GM10248 (cell line): ENCODE measurements at regions not wholly inside any gene's neighbourhood (a gene's known extent, or its start where the extent isn't known, plus 50 kb on each side); places are given as distances from the start of the nearest gene placed in this dataset.
"Not testable (repeated sequence)": the region's sequence is repeated elsewhere in the genome, so short reads cannot be mapped to it uniquely, and the experiment has no call there.

ENCODE experiments used
- CTCF ChIA-PET: fragments of 300-600 bp; sonication (Branson Sonifier 250); formaldehyde crosslinking; extraction: SDS; loops from one replicate; lab custom pipeline; 2021; ENCODE audit warnings: antibody characterized with exemption; lab: Yijun Ruan, JAX
- POLR2A ChIA-PET: fragments of 350-650 bp; sonication (Branson Sonifier 250); formaldehyde crosslinking; extraction: SDS; loops from one replicate; lab custom pipeline; 2020; ENCODE audit warnings: antibody characterized with exemption; lab: Yijun Ruan, JAX
- DNase-seq: peaks from one replicate; pipeline ENCODE4 v3.0.0; 2012; ENCODE audit errors: extremely low spot score
- TF ChIP-seq, protein P1 (sequence below): IDR thresholded peaks from 2 replicates; pipeline ENCODE4 v1.5.1; 2012; ENCODE audit warnings: mild to moderate bottlenecking, low read depth; ENCODE audit errors: extremely low read depth, missing control alignments, control extremely low read depth

DNA sequence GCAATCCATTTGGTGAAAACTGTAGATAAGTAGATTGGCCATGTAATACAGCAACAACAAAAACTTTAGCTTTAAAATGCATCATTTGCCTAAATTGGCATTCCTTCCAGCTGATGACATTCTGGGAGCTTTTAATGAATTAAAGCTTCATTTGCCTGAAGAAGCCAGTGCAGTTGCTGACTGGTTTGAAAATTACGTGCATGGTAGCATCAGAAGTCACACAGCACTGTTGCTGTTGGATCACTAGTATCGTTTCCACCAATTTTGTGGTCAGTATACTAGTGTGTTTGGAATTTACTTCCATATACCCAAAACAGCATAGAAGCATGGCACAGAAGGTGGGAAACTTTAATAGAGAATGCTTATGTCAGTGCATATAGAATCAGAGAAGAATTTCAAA lies 194.9 kb downstream of the ETV1 start:
- no peak for DNase-seq
- POLR2A ChIA-PET, result no interaction called here
- TF ChIP-seq, protein P1, sequence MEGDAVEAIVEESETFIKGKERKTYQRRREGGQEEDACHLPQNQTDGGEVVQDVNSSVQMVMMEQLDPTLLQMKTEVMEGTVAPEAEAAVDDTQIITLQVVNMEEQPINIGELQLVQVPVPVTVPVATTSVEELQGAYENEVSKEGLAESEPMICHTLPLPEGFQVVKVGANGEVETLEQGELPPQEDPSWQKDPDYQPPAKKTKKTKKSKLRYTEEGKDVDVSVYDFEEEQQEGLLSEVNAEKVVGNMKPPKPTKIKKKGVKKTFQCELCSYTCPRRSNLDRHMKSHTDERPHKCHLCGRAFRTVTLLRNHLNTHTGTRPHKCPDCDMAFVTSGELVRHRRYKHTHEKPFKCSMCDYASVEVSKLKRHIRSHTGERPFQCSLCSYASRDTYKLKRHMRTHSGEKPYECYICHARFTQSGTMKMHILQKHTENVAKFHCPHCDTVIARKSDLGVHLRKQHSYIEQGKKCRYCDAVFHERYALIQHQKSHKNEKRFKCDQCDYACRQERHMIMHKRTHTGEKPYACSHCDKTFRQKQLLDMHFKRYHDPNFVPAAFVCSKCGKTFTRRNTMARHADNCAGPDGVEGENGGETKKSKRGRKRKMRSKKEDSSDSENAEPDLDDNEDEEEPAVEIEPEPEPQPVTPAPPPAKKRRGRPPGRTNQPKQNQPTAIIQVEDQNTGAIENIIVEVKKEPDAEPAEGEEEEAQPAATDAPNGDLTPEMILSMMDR, result no peak
- CTCF ChIA-PET, result interaction anchor here (1.0 kb wide), 1 partner anchor 14 kb away, joined by 3 read pairs; no protein-coding TSS in a partner anchor

DNA sequence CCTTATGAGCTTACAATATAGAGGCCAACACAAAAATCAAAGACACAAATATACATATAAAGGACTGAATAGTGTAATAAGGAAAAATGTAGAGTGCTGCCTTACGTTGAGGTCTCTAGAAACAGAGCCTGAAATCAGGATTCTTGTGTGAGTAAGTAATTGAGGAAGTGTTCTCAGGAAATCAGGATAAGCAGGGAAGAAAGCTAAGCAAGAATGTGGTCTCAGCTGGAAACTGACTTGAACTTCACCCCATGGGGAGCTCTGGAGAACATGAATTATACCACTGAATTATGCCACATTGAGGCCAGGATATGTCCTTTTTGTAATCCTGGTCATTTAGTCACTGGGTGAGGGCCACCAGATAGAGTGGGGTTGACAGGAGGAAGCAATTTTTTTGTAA lies 191.9 kb downstream of the ETV1 start:
- CTCF ChIA-PET, result interaction anchor here (1.4 kb wide), 1 partner anchor 21 kb away, joined by 3 read pairs; no protein-coding TSS in a partner anchor

DNA sequence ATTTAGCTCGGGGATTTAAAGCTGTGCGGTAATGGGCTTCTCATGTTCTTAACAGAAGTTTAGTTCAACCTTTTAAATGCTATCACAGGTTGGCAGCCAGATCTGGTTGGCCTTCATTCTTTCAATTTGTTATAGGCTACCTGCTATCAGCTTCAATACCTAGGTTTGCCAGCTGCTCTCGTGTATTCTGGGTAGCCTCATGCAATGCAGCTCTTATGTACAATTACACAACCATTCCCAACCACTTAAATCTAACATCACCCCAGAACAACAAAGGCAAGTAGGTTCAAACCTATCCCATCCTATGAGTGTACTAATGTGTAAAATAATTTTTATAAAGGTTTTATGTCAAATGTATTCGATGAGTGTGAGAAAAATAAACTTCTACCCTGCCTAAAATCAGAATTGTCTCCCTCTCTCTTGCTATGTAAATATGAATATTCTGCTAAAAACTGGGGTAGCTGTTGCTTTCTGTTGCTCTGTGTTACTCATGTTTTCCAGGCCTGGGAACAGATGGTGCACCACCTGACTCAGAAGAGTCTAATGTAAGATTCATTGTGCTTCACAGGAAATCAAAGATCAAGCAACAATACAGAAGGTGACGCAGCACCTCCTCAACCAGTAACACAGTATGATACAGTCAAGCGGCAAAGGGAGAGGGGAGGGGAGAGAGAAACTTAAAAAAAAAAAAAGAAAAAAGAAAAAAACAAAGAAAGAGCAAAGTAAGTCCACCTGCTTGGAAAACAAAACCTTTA lies 188.6 kb downstream of the ETV1 start:
- ChIA-PET POLR2A (no interaction called here), CTCF (no interaction called here)
- DNase-seq, result no peak
- TF ChIP-seq, protein P1, result no peak

More for the DNA sequence above, 191.9 kb downstream of the ETV1 start:
- POLR2A ChIA-PET, result no interaction called here
- TF ChIP-seq, protein P1, result no peak
- no peak for DNase-seq

DNA sequence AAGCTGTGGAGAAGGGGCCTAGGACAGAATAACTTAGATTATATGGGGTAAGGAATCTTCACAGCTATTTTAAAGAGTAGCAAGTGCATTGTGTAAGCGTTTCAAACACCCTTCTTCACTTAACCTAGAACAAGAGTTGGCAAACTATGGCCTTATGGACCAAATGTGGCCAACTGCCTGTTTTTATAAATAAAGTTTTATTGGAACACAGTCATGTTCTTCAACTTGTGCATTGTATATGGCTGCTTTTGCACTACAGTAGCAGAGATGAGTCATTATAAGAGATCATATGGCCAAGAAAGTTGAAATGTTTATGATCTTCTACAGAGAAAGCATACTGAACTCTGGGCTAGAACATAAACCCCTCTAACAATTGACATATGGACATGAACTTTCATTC lies 187.8 kb downstream of the ETV1 start:
- POLR2A ChIA-PET, result no interaction called here
- DNase-seq, result no peak
- CTCF ChIA-PET, result no interaction called here
- TF ChIP-seq, protein P1, result no peak

DNA sequence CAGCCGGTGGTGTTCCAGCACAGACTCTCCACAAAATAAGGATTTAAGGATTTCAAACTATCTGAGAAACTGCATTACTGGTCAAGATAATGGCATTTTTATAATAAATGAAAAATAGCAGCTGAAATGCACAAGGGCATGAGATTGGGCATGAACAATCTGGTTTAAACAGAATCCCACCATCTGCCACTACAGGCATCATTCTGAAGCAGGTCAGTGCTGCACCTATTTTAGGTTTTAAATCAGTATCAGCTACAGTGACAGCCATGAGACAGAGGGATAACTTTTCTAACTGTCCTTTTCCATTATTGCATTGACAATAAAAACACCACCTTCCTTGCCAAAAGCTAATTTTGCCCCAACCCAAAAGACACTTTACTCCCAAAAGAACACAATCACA lies 186.8 kb downstream of the ETV1 start:
- no peak for DNase-seq
- ChIA-PET POLR2A (no interaction called here), CTCF (no interaction called here)
- TF ChIP-seq, protein P1, result no peak

DNA sequence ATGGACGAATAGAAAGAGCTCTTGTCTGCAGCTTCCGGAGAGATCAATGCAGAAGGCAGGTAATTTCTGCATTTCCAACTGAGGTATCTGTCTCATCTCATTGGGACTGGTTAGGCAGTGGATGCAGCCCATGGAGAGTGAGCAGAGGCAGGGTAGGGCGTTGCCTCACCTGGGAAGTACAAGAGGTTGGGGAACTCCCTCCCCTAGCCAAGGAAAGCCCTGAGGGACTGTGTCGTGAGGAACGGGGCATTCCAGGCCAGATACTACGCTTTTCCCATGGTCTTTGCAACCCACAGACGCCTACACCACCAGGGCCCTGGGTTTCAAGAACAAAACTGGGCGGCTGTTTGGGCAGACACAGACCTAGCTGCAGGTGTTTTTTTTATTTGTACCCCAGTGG lies 186.3 kb downstream of the ETV1 start:
- CTCF ChIA-PET, result no interaction called here
- POLR2A ChIA-PET, result no interaction called here
- no peak for DNase-seq
- TF ChIP-seq, protein P1, result no peak

DNA sequence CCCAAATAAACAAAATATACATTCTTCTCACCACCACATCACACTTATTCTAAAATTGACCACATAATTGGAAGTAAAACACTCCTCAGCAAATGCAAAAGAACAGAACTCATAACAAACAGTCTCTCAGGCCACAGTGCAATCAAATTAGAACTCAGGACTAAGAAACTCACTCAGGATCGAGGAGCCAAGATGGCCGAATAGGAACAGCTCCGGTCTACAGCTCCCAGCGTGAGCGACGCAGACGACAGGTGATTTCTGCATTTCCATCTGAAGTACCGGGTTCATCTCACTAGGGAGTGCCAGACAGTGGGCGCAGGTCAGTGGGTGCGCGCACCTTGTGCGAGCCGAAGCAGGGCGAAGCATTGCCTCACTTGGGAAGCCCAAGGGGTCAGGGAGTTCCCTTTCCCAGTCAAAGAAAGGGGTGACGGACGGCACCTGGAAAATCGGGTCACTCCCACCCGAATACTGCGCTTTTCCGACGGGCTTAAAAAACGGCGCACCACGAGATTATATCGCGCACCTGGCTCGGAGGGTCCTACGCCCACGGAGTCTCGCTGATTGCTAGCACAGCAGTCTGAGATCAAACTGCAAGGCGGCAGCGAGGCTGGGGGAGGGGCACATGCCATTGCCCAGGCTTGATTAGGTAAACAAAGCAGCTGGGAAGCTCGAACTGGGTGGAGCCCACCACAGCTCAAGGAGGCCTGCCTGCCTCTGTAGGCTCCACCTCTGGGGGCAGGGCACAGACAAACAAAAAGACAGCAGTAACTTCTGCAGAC lies 183.2 kb downstream of the ETV1 start:
- CTCF ChIA-PET, DNase-seq, POLR2A ChIA-PET: not testable (repeated sequence)

DNA sequence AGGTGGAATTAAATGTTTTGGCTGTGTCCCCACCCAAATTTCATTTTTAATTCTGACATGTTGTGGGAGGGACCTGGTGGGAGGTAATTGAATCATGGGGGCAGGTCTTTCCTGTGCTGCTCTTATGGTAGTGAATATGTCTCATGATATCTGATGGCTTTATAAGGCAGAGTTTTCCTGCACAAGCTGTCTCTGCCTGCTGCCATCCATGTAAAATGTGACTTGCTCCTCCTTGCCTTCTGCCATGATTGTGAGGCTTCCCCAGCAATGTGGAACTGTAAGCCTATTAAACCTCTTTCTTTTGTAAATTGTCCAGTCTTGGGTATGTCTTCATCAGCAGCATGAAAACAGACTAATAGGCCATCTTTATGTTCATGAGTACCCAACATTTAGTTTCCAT lies 172.2 kb downstream of the ETV1 start:
- CTCF ChIA-PET, DNase-seq: not testable (repeated sequence)

More for the DNA sequence above, 172.2 kb downstream of the ETV1 start:
- POLR2A ChIA-PET, result not testable (repeated sequence)
